ENCODE measurements at regions not wholly inside any gene's neighbourhood (a gene's known extent, or its start where the extent isn't known, plus 50 kb on each side); places are given as distances from the start of the nearest gene placed in this dataset.
"Not testable (repeated sequence)": the region's sequence is repeated elsewhere in the genome, so short reads cannot be mapped to it uniquely, and the experiment has no call there.

DNA sequence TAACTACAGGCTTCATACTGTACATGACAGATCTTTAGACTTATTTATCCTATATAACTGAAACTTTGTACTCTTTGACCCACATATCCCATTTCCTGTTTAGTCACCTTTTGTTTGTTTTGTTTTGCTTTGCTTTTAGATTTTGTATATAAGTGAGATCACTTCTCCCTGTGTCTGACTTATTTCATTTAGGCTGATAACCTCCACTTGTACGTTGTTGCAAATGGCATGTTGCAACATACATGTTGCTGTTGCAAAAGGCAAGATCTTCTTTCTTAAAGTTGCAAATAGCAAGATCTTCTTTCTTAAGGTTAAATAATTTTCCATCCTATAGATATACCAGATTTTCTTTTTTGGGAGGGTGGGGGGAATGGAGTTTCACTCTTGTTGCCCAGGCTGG is 341.5 kb downstream of the OTUD1 start:
- H3K9me3 Mint-ChIP-seq (ENCODE audit: low read depth), result peaks cover 13% of the 10 kb centered on the region
- DNase-seq (ENCODE audit: low spot score), result no peak
- H3K27me3 Mint-ChIP-seq (ENCODE audit: low read depth), result no peaks in the 10 kb centered on the region
- H3K4me1 Mint-ChIP-seq (ENCODE audit: low read depth), result no peaks in the 10 kb centered on the region
- H3K4me3 Mint-ChIP-seq (ENCODE audit: unreplicated experiment), result no peak overlapping the region
- H3K36me3 Mint-ChIP-seq (ENCODE audit: low read depth), result no peaks in the 10 kb centered on the region
- no peak overlapping the region for H3K27ac Mint-ChIP-seq (ENCODE audit: unreplicated experiment)
- TF ChIP-seq, protein P1, sequence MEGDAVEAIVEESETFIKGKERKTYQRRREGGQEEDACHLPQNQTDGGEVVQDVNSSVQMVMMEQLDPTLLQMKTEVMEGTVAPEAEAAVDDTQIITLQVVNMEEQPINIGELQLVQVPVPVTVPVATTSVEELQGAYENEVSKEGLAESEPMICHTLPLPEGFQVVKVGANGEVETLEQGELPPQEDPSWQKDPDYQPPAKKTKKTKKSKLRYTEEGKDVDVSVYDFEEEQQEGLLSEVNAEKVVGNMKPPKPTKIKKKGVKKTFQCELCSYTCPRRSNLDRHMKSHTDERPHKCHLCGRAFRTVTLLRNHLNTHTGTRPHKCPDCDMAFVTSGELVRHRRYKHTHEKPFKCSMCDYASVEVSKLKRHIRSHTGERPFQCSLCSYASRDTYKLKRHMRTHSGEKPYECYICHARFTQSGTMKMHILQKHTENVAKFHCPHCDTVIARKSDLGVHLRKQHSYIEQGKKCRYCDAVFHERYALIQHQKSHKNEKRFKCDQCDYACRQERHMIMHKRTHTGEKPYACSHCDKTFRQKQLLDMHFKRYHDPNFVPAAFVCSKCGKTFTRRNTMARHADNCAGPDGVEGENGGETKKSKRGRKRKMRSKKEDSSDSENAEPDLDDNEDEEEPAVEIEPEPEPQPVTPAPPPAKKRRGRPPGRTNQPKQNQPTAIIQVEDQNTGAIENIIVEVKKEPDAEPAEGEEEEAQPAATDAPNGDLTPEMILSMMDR (IDR thresholded peaks at IDR 0.05), result no peak

GRCh38 chr10:23786594-23786993 is 347.7 kb downstream of the OTUD1 start:
- Mint-ChIP-seq H3K4me1 (ENCODE audit: low read depth) (no peaks in the 10 kb centered on the region), H3K4me3 (ENCODE audit: unreplicated experiment) (no peak overlapping the region), H3K9me3 (ENCODE audit: low read depth) (peaks cover under 1% of the 10 kb centered on the region), H3K27ac (ENCODE audit: unreplicated experiment) (no peak overlapping the region), H3K27me3 (ENCODE audit: low read depth) (no peaks in the 10 kb centered on the region), H3K36me3 (ENCODE audit: low read depth) (no peaks in the 10 kb centered on the region)
- no peak for DNase-seq (ENCODE audit: low spot score)
- TF ChIP-seq, protein P1 (IDR thresholded peaks at IDR 0.05), result no peak

DNA sequence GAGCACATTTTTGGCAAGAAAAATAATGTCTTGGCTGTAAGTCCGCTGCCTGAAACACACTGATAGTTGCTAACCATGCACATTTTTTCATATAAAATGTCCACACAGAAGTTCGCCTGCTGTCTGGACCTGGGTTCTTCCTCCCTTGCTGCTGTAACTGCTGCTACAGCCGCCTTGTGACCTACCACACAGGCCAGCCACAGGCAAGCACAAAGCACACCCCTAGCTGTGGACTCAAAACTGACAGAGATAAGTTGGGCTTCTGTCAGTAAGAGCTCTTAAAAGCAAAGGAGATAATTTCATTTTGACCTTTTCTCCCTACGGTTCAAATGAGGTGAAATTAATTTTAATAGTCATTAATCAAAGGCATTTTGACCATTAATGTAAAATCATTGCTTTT is 354.7 kb downstream of the OTUD1 start:
- Mint-ChIP-seq H3K9me3 (ENCODE audit: low read depth) (peaks cover 10% of the 10 kb centered on the region), H3K4me1 (ENCODE audit: low read depth) (no peaks in the 10 kb centered on the region), H3K27me3 (ENCODE audit: low read depth) (no peaks in the 10 kb centered on the region), H3K4me3 (ENCODE audit: unreplicated experiment) (no peak overlapping the region), H3K27ac (ENCODE audit: unreplicated experiment) (no peak overlapping the region), H3K36me3 (ENCODE audit: low read depth) (no peaks in the 10 kb centered on the region)
- no peak for DNase-seq (ENCODE audit: low spot score)
- TF ChIP-seq, protein P1 (IDR thresholded peaks at IDR 0.05), result no peak

DNA sequence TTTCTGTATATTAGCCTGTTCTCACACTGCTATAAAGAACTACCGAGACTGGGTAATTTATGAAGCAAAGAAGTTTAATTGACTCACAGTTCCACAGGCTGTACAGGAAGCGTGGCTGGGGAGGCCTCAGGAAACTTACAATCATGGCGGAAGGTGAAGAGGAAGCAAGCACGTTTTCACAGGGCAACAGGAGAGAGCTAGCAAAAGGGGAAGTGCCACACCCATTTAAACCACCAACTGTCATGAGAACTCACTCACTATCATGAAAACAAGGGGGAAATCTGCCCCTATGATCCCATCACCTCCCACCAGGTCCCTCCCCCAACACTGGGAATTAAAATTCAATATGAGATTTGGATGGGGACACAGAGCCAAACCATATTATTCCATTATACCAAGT is 358.6 kb downstream of the OTUD1 start:
- not testable (repeated sequence) for H3K27ac Mint-ChIP-seq (ENCODE audit: unreplicated experiment); H3K4me1 Mint-ChIP-seq (ENCODE audit: low read depth); H3K27me3 Mint-ChIP-seq (ENCODE audit: low read depth); H3K4me3 Mint-ChIP-seq (ENCODE audit: unreplicated experiment); DNase-seq (ENCODE audit: low spot score); H3K36me3 Mint-ChIP-seq (ENCODE audit: low read depth)
- peaks cover 14% of the 10 kb centered on the region for H3K9me3 Mint-ChIP-seq (ENCODE audit: low read depth)

GRCh38 chr10:23804125-23804524 is 365.2 kb downstream of the OTUD1 start:
- TF ChIP-seq, protein P1 (IDR thresholded peaks at IDR 0.05), result no peak
- Mint-ChIP-seq H3K36me3 (ENCODE audit: low read depth) (no peaks in the 10 kb centered on the region), H3K4me1 (ENCODE audit: low read depth) (no peaks in the 10 kb centered on the region), H3K27ac (ENCODE audit: unreplicated experiment) (no peak overlapping the region), H3K4me3 (ENCODE audit: unreplicated experiment) (no peak overlapping the region), H3K27me3 (ENCODE audit: low read depth) (no peaks in the 10 kb centered on the region), H3K9me3 (ENCODE audit: low read depth) (peaks cover 3% of the 10 kb centered on the region)
- no peak for DNase-seq (ENCODE audit: low spot score)

GRCh38 chr10:23813687-23814086 is 374.8 kb downstream of the OTUD1 start:
- H3K9me3 Mint-ChIP-seq (ENCODE audit: low read depth), result no peaks in the 10 kb centered on the region
- no peak for DNase-seq (ENCODE audit: low spot score)
- TF ChIP-seq, protein P1 (IDR thresholded peaks at IDR 0.05), result no peak
- no peaks in the 10 kb centered on the region for H3K36me3 Mint-ChIP-seq (ENCODE audit: low read depth)
- H3K27me3 Mint-ChIP-seq (ENCODE audit: low read depth), result no peaks in the 10 kb centered on the region
- H3K4me3 Mint-ChIP-seq (ENCODE audit: unreplicated experiment), result no peak overlapping the region
- no peaks in the 10 kb centered on the region for H3K4me1 Mint-ChIP-seq (ENCODE audit: low read depth)
- H3K27ac Mint-ChIP-seq (ENCODE audit: unreplicated experiment), result no peak overlapping the region
